ENCODE measurements at regions not wholly inside any gene's neighbourhood (a gene's known extent, or its start where the extent isn't known, plus 50 kb on each side); places are given as distances from the start of the nearest gene placed in this dataset.

- H3K4me3 ChIP-seq (replicated peaks in 1 of 3; ENCODE audit: insufficient read depth in 1 of 3, low read depth in 2 of 3, low read length in 3 of 3): no peak overlapping the region
- peaks cover 3 to 27% of the 10 kb centered on the region in 2 experiments; a peak in 3 of 5 replicates for H3K27me3 ChIP-seq (ENCODE audit: control insufficient read depth in 1 of 2, insufficient read depth in 2 of 2, low read length in 2 of 2)
- no TSS peak for BruUV-seq (replicated peaks)
- ATAC-seq: no peak
- no peak overlapping the region for H3K4me2 ChIP-seq (ENCODE audit: low read depth, low read length)
- FAIRE-seq: no peak
- H3K9me3 ChIP-seq (ENCODE audit: low read length): no peaks in the 10 kb centered on the region
- no peak for TF ChIP-seq ZBTB38 (CRISPR knock-in tag; IDR thresholded peaks at IDR 0.05)
- peak; percentile 22; the same call in 1 of the 2 replicates for TF ChIP-seq ZNF768 (CRISPR knock-in tag; IDR thresholded peaks at IDR 0.05)
- DNase-seq (ENCODE audit: low spot score): no peak
- H3K9ac ChIP-seq (ENCODE audit: insufficient read depth, low read depth, low read length): no peak overlapping the region
- POLR2A ChIA-PET: no interaction called here
- intact Hi-C loops (cut with micrococcal nuclease; ENCODE audit: unreplicated experiment) (no loop called here), in situ Hi-C loops (cut with HindIII; ENCODE audit: extremely low pct_ligation_motif_present, low pct_unique_long_range_greater_than_20kb) (no loop called here)
- no peaks in the 10 kb centered on the region for H3K79me2 ChIP-seq (ENCODE audit: insufficient read depth, low read length)
- CTCF ChIA-PET (ENCODE audit: low intra/inter-chr PET ratio, low total read pairs): no interaction called here
- no peak overlapping the region for H3K27ac ChIP-seq (ENCODE audit: extremely low read length, insufficient read depth, low read length)
- no peaks in the 10 kb centered on the region for H3K36me3 ChIP-seq (replicated peaks in 1 of 2; ENCODE audit: control insufficient read depth in 1 of 2, insufficient read depth in 2 of 2, low read length in 2 of 2)
- H4K20me1 ChIP-seq (ENCODE audit: insufficient read depth, low read length): no peaks in the 10 kb centered on the region
- WGBS (ENCODE audit: low lambda C conversion rate): 21% methylated on average over 3 of the region's 4 CpGs
- no peaks in the 10 kb centered on the region for H3K4me1 ChIP-seq (ENCODE audit: insufficient read depth, low read length)
- no peak overlapping the region for H2AFZ ChIP-seq (ENCODE audit: low read length)
These were observed 74.3 kb upstream of the TP53I11 start for GRCh38 chr11:45024846-45025588.

DNA sequence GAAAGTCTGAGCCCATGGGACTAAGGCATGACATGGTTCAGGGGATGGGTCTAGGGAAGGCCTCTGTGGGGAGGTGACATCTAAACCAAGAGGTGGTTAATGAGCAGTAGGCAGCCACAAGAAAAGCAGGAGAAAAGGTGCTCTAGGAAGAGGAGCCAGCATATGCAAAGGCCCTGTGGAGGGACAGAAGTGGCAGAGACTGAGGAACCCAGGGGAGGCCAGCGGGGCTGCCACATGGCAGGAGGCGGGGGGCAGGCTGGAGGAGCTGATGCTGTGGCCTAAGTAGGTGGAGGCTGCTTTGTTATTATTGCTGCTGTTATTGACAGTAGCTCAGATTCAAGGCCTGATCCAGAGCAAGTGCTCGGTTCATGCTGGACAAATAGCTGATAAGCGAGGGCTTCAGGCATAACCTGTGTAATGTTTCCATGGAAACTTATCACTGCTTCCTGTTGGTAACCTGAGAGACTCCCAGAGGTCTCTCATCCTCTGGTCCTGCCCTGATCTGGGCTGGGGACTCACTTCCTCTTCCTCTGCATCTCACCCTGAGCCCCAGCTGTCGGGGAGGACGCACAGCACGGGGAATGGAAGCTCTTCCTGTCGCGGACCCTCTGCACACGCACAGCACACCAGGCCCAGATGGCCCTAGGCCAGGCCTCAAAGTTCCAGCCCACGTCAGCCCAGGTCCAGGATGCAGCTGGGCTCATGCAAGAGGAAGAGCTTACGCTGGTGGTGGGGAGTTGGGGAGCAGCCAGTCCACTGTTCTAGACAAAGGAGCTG, 75.2 kb upstream of the TP53I11 start:
- no peaks in the 10 kb centered on the region for H4K20me1 ChIP-seq (ENCODE audit: insufficient read depth, low read length)
- no peak overlapping the region for H3K4me3 ChIP-seq (replicated peaks in 1 of 3; ENCODE audit: insufficient read depth in 1 of 3, low read depth in 2 of 3, low read length in 3 of 3)
- H3K4me1 ChIP-seq (ENCODE audit: insufficient read depth, low read length): no peaks in the 10 kb centered on the region
- H3K27me3 ChIP-seq (ENCODE audit: control insufficient read depth in 1 of 2, insufficient read depth in 2 of 2, low read length in 2 of 2): peaks cover 3 to 33% of the 10 kb centered on the region in 2 experiments; a peak in 3 of 5 replicates
- in situ Hi-C loops (cut with HindIII; ENCODE audit: extremely low pct_ligation_motif_present, low pct_unique_long_range_greater_than_20kb): no loop called here
- no peaks in the 10 kb centered on the region for H3K9me3 ChIP-seq (ENCODE audit: low read length)
- no peak overlapping the region for H3K27ac ChIP-seq (ENCODE audit: extremely low read length, insufficient read depth, low read length)
- H3K4me2 ChIP-seq (ENCODE audit: low read depth, low read length): no peak overlapping the region
- BruUV-seq (replicated peaks): no TSS peak
- peak; percentile 16 for DNase-seq (ENCODE audit: low spot score)
- no peaks in the 10 kb centered on the region for H3K36me3 ChIP-seq (replicated peaks in 1 of 2; ENCODE audit: control insufficient read depth in 1 of 2, insufficient read depth in 2 of 2, low read length in 2 of 2)
- no peak overlapping the region for H2AFZ ChIP-seq (ENCODE audit: low read length)
- ATAC-seq: peak; percentile 81
- FAIRE-seq: no peak
- POLR2A ChIA-PET: no interaction called here
- H3K9ac ChIP-seq (ENCODE audit: insufficient read depth, low read depth, low read length): no peak overlapping the region
- intact Hi-C loops (cut with micrococcal nuclease; ENCODE audit: unreplicated experiment): no loop called here
- H3K79me2 ChIP-seq (ENCODE audit: insufficient read depth, low read length): no peaks in the 10 kb centered on the region
- CTCF ChIA-PET (ENCODE audit: low intra/inter-chr PET ratio, low total read pairs): no interaction called here
- WGBS (ENCODE audit: low lambda C conversion rate): 5% methylated on average over 2 of the region's 12 CpGs
- TF ChIP-seq, protein P1, sequence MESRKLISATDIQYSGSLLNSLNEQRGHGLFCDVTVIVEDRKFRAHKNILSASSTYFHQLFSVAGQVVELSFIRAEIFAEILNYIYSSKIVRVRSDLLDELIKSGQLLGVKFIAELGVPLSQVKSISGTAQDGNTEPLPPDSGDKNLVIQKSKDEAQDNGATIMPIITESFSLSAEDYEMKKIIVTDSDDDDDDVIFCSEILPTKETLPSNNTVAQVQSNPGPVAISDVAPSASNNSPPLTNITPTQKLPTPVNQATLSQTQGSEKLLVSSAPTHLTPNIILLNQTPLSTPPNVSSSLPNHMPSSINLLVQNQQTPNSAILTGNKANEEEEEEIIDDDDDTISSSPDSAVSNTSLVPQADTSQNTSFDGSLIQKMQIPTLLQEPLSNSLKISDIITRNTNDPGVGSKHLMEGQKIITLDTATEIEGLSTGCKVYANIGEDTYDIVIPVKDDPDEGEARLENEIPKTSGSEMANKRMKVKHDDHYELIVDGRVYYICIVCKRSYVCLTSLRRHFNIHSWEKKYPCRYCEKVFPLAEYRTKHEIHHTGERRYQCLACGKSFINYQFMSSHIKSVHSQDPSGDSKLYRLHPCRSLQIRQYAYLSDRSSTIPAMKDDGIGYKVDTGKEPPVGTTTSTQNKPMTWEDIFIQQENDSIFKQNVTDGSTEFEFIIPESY (CRISPR knock-in tag; IDR thresholded peaks at IDR 0.05): no peak
- TF ChIP-seq, protein P2, sequence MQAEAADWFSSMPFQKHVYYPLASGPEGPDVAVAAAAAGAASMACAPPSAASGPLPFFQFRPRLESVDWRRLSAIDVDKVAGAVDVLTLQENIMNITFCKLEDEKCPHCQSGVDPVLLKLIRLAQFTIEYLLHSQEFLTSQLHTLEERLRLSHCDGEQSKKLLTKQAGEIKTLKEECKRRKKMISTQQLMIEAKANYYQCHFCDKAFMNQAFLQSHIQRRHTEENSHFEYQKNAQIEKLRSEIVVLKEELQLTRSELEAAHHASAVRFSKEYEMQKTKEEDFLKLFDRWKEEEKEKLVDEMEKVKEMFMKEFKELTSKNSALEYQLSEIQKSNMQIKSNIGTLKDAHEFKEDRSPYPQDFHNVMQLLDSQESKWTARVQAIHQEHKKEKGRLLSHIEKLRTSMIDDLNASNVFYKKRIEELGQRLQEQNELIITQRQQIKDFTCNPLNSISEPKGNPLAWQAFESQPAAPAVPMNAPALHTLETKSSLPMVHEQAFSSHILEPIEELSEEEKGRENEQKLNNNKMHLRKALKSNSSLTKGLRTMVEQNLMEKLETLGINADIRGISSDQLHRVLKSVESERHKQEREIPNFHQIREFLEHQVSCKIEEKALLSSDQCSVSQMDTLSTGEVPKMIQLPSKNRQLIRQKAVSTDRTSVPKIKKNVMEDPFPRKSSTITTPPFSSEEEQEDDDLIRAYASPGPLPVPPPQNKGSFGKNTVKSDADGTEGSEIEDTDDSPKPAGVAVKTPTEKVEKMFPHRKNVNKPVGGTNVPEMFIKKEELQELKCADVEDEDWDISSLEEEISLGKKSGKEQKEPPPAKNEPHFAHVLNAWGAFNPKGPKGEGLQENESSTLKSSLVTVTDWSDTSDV (CRISPR knock-in tag; IDR thresholded peaks at IDR 0.05): no peak
- TF ChIP-seq ZFP36L2 (CRISPR knock-in tag; IDR thresholded peaks at IDR 0.05) (no peak), ZNF362 (CRISPR knock-in tag; IDR thresholded peaks at IDR 0.05; ENCODE audit: borderline replicate concordance) (no peak), ZNF713 (CRISPR knock-in tag; IDR thresholded peaks at IDR 0.05) (no peak), ZMYM3 (CRISPR knock-in tag; IDR thresholded peaks at IDR 0.05) (no peak), RBM22 (optimal IDR thresholded peaks at IDR 0.05; ENCODE audit: low read length) (no peak), FOXM1 (CRISPR knock-in tag; IDR thresholded peaks at IDR 0.05) (no peak), ZEB1 (IDR thresholded peaks at IDR 0.05; ENCODE audit: insufficient replicate concordance, low read depth) (no peak), PAF1 (CRISPR knock-in tag; IDR thresholded peaks at IDR 0.05) (no peak)
